NT2/D1 (cell line): ENCODE measurements at regions not wholly inside any gene's neighbourhood (a gene's known extent, or its start where the extent isn't known, plus 50 kb on each side); places are given as distances from the start of the nearest gene placed in this dataset.
"Not testable (repeated sequence)": the region's sequence is repeated elsewhere in the genome, so short reads cannot be mapped to it uniquely, and the experiment has no call there.

Source experiments
- DNase-seq: peaks from one replicate; pipeline ENCODE4 v3.0.0-alpha.2; 2011; ENCODE audit warnings: low read depth, low spot score
- H3K27me3 ChIP-seq: 2 replicates; pipeline ENCODE4 v1.6.0; 2011; ENCODE audit warnings: mild to moderate bottlenecking; ENCODE audit not compliant: insufficient read length, insufficient read depth
- H3K36me3 ChIP-seq: 2 replicates; pipeline ENCODE4 v1.6.1; 2011; ENCODE audit warnings: mild to moderate bottlenecking, low read length, mixed read lengths; ENCODE audit not compliant: insufficient read depth, insufficient read length
- H3K4me1 ChIP-seq: 2 replicates; pipeline ENCODE4 v1.5.1; 2011; ENCODE audit not compliant: insufficient read depth, insufficient read length
- H3K4me3 ChIP-seq: 2 replicates; pipeline ENCODE4 v1.5.1; 2011; ENCODE audit warnings: low read depth; ENCODE audit not compliant: insufficient read length
- H3K9ac ChIP-seq: 2 replicates; pipeline ENCODE4 v1.6.0; 2011; ENCODE audit warnings: low read depth; ENCODE audit not compliant: insufficient read length
- H3K9me3 ChIP-seq: 2 replicates; pipeline ENCODE4 v1.5.1; 2011; ENCODE audit warnings: mild to moderate bottlenecking, low read length; ENCODE audit not compliant: insufficient read depth
- SUZ12 ChIP-seq: IDR thresholded peaks from 2 replicates; pipeline ENCODE4 v1.6.1; 2011; ENCODE audit not compliant: insufficient read length, insufficient read depth; ENCODE audit errors: extremely low read depth
- YY1 ChIP-seq: IDR thresholded peaks from 2 replicates; pipeline ENCODE4 v1.6.1; 2011; ENCODE audit not compliant: insufficient read length, insufficient read depth
- ZNF274 ChIP-seq: IDR thresholded peaks from 2 replicates; pipeline ENCODE4 v1.6.1; 2011; ENCODE audit warnings: mild to moderate bottlenecking, low read depth, low read length

DNA sequence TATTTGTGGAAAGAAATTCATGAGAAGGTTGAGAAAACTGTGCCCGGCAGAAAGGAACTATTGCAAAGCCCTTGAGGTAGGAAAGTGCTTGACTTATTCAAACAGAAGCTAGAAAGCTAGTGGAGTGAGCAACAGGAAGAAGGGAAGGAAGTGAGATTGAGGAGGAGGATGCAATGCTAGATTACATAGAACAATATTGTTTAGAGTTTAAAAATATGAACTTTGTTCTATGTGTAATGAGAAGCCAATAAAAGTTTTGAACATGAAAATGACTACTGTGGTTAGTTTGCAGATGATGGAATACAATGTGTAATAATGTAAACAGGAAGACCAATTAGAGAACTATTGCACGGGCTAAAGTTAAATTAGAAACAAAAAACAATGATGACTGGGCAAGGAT lies 853.1 kb downstream of the TTLL7 start:
- not testable (repeated sequence) for H3K9me3 ChIP-seq, H3K9ac ChIP-seq, DNase-seq, H3K4me3 ChIP-seq, H3K4me1 ChIP-seq, H3K27me3 ChIP-seq, H3K36me3 ChIP-seq

GRCh38 chr1:83142802-83143201 lies 856.1 kb downstream of the TTLL7 start:
- not testable (repeated sequence) for H3K9me3 ChIP-seq, H3K4me3 ChIP-seq, H3K36me3 ChIP-seq, H3K9ac ChIP-seq, DNase-seq, H3K4me1 ChIP-seq, H3K27me3 ChIP-seq

DNA sequence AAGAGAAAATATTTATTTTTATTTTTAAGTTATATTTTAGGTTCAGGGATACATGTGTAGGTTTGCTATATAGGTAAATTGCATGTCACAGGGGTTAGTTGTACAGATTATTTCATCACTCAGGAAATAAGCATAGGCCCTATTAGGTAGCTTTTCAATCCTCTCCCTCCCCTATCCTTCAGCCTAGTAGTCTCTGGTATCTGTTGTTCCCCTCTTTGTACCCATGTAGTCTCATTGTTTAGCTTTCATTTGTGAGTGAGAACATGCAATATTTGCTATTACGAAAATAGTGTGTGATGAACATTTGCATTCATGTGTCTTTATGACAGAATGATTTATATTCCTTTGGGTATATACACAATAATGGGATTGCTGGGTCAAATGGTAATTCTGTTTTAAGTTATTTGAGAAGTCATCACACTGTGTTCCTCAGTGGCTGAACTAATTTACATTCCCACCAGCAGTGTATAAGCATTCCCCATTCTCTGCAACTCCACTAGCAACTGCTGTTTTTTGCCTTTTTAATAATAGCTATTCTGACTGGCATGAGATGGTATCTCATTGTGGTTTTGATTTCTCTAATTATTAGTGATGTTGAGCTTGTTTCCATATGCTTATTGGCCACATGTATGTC lies 863.3 kb downstream of the TTLL7 start:
- not testable (repeated sequence) for H3K9me3 ChIP-seq, H3K9ac ChIP-seq, H3K4me3 ChIP-seq, H3K4me1 ChIP-seq, DNase-seq, H3K27me3 ChIP-seq, H3K36me3 ChIP-seq

DNA sequence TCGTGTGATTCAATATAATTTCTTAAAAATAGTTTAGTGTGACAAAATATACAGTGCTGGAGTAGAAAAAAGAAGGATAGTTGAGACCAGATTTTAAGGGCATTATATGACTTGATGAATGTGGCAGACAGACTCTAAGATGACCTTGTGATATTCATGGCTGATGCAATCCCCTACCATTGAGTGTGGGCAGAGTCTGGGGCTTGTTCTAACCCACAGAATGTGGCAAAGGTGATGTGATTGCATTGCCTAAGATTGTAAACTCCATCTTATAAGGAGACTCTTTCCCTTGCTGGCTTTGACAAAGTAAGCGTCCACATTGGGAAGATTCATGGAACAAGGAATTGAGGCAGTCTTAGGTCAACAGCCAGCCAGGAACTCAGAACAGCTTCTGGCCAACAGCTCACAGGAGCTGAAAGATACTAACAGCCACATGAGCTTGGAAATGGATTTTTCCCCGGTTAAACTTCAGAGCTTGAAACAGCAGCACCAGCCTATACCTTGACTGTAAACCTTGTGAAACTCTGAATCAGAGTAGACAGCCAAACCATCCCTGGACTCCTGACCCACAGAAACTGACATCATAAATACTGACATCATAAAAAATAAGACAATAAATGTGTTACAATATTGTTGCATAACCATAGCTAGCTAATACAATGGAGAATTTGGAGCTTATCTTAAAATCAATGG lies 864.5 kb downstream of the TTLL7 start:
- not testable (repeated sequence) for H3K4me3 ChIP-seq, H3K36me3 ChIP-seq, DNase-seq, H3K9ac ChIP-seq, H3K27me3 ChIP-seq, H3K4me1 ChIP-seq, H3K9me3 ChIP-seq

- TF ChIP-seq SUZ12 (no peak), ZNF274 (no peak), YY1 (no peak)
Measured at GRCh38 chr1:83131692-83131955, 867.3 kb downstream of the TTLL7 start.

DNA sequence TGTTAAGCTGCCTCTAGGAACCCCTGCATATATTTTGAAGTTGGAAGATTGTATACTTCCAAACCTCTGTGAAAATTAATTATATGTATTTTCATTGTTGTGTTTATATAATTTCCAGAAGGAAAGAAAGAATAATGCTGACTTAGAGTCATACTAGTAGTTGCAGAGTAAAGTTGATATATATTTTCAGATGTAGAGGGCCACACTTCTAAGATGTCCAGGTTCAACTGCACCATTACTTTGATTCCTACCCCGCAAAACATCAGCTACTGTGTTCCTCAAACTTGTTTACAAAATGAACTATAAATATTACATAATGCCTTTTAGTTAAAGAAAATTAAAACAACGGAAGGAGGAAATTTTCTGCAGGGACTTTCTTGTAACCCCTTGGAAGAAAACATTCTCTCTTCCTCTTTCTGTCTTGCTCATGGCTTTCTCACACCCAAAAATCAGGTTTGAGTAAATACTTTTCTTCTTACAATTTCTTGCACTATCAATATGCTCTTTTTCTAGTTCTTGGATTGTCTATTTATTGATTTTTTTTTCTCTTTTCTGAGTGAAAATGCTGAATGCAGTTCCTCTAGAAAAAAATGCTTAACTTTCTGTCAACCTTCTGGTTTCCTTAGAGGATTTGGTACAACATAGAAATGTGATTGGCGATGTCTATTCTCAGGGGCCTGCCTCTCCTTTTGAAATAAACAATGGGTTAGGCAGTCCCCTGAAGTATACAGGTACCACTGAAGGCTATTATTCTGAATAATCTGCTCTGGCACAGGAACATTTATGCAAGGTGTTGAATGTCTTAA lies 867.8 kb downstream of the TTLL7 start:
- Histone ChIP-seq H3K27me3 (no peaks in the 10 kb centered on the region), H3K36me3 (no peaks in the 10 kb centered on the region), H3K9me3 (no peaks in the 10 kb centered on the region), H3K4me3 (no peak overlapping the region), H3K4me1 (no peaks in the 10 kb centered on the region), H3K9ac (no peak overlapping the region)
- TF ChIP-seq ZNF274 (no peak), YY1 (no peak), SUZ12 (no peak)
- DNase-seq, result no peak

More at GRCh38 chr1:83131692-83131955, 867.3 kb downstream of the TTLL7 start:
- Histone ChIP-seq H3K9me3 (no peaks in the 10 kb centered on the region), H3K9ac (no peak overlapping the region), H3K4me3 (no peak overlapping the region), H3K4me1 (no peaks in the 10 kb centered on the region), H3K36me3 (no peaks in the 10 kb centered on the region), H3K27me3 (no peaks in the 10 kb centered on the region)
- no peak for DNase-seq

DNA sequence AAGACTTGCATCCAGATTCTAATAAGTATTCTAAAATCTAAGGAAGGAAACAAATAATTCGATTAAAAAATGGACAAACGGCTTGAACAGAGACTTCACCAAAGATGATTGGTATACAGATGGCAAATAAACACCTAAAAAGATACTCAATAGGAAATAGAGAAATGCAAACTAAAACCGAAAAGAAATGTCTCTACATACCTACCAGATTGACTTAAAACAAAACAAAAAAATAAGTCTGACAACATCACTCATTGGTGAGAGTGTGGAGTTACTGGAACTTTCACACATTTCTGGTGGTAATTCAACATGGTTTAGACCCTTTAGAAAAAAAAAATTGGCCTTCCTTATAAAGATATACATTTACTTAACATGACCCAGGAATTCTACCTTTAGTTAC lies 869.8 kb downstream of the TTLL7 start:
- Histone ChIP-seq H3K9me3 (no peaks in the 10 kb centered on the region), H3K4me1 (no peaks in the 10 kb centered on the region), H3K9ac (no peak overlapping the region), H3K36me3 (no peaks in the 10 kb centered on the region), H3K27me3 (no peaks in the 10 kb centered on the region), H3K4me3 (no peak overlapping the region)
- no peak for DNase-seq
- TF ChIP-seq SUZ12 (no peak), ZNF274 (no peak)

DNA sequence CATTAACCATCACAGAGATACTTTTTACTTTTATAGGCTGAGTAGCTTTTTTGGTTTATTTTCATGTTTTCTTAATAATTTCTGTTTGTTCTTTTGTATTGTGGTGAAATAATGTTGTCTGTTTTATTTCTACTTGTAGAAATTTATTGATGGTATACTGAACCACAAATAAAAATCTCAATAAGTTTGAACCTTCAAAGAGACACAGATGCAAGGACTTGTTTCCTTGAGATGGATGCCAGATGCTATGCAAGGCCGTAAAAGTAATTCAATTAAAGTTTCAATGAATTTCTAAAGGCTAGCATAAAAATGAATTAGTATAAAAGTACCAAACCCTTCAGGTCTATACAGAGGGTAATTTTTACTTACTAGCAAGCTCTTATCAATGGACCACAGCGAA lies 873.5 kb downstream of the TTLL7 start:
- H3K4me1 ChIP-seq, result no peaks in the 10 kb centered on the region
- TF ChIP-seq ZNF274 (no peak), SUZ12 (no peak), YY1 (no peak)
- H3K27me3 ChIP-seq, result no peaks in the 10 kb centered on the region
- H3K4me3 ChIP-seq, result no peak overlapping the region
- DNase-seq, result no peak
- no peaks in the 10 kb centered on the region for H3K9me3 ChIP-seq
- H3K36me3 ChIP-seq, result no peaks in the 10 kb centered on the region
- H3K9ac ChIP-seq, result no peak overlapping the region
